ENCODE measurements at regions not wholly inside any gene's neighbourhood (a gene's known extent, or its start where the extent isn't known, plus 50 kb on each side); places are given as distances from the start of the nearest gene placed in this dataset.

GRCh38 chr4:10239982-10240654 is 123.5 kb upstream of the WDR1 start:
- Histone ChIP-seq H3K36me3 (no peaks in the 10 kb centered on the region), H3K27me3 (replicated peaks in 1 of 7) (no peaks in the 10 kb centered on the region), H3K4me1 (no peaks in the 10 kb centered on the region), H3K9me3 (no peaks in the 10 kb centered on the region), H3K4me3 (no peak overlapping the region), H3K27ac (no peak overlapping the region)
- intact Hi-C loops (cut with DNase I; ENCODE audit: low total_unique reads) = no loop called here
- no peak for DNase-seq
- TF ChIP-seq POLR2AphosphoS5 (IDR thresholded peaks at IDR 0.05) (no peak), CTCF (IDR thresholded peaks at IDR 0.05 in 8 of 11, conservative IDR thresholded peaks at IDR 0.05 in 3 of 11) (no peak), POLR2A (IDR thresholded peaks at IDR 0.05) (no peak)
- WGBS, 5 donors = 70 to 87% (median 84%) methylated on average over 7 of the region's 7 CpGs

DNA sequence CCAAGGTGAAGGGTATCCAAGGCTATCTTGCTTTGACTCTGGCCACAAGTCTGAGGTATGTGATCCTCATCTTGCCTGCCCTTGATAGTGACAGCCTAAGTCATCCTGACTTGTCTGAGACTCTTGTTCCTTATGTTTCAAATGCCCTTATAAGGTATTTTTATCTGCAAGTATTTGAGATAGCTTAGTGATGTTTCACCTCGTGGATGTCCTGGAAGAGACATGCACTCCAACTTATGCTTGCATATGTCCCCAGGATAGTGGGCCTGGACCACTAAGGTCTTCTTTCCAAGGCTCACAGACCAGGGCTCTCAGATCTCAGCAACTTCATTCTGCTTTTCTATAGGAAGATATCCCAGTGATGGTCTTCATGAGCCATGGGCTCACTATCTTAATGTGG is 120.5 kb upstream of the WDR1 start:
- 58 to 85% (median 72%) methylated on average over 1 of the region's 1 CpG for WGBS, 5 donors
- no peaks in the 10 kb centered on the region for H3K36me3 ChIP-seq
- TF ChIP-seq POLR2A (IDR thresholded peaks at IDR 0.05) (no peak), CTCF (IDR thresholded peaks at IDR 0.05 in 8 of 11, conservative IDR thresholded peaks at IDR 0.05 in 3 of 11) (no peak), POLR2AphosphoS5 (IDR thresholded peaks at IDR 0.05) (no peak)
- H3K4me1 ChIP-seq = no peaks in the 10 kb centered on the region
- no peak for DNase-seq
- no peaks in the 10 kb centered on the region for H3K9me3 ChIP-seq
- no peak overlapping the region for H3K4me3 ChIP-seq
- intact Hi-C loops (cut with DNase I; ENCODE audit: low total_unique reads) = no loop called here
- peaks cover 0 to 5% (median 0%) of the 10 kb centered on the region in 7 donors for H3K27me3 ChIP-seq (replicated peaks in 1 of 7)
- no peak overlapping the region for H3K27ac ChIP-seq

DNA sequence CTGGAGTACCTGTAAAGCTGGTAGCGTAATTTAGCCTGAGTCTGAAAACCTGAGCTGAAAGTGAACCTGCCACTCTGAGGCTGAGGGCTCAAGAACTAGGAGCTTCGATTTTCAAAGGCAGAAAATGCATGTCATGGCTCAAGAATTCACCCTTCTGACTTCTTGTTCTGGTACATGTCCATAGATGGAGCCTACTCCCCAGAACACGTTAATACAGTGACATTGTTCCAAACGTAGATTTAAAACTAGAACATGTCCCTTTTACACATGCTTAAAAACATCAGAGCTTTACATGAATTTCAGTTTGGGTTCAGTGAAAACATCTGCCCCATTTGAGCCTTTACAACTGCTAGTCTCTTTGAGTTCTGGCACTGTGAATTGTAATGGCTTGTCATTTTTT is 115.5 kb upstream of the WDR1 start:
- Histone ChIP-seq H3K4me1 (no peaks in the 10 kb centered on the region), H3K27me3 (replicated peaks in 1 of 7) (peaks cover 0 to 5% (median 0%) of the 10 kb centered on the region in 7 donors), H3K36me3 (no peaks in the 10 kb centered on the region), H3K27ac (no peak overlapping the region), H3K9me3 (no peaks in the 10 kb centered on the region), H3K4me3 (no peak overlapping the region)
- DNase-seq = no peak
- intact Hi-C loops (cut with DNase I; ENCODE audit: low total_unique reads) = no loop called here
- 69 to 90% (median 77%) methylated on average over 2 to 4 of the region's 4 CpGs for WGBS, 5 donors
- TF ChIP-seq POLR2A (IDR thresholded peaks at IDR 0.05) (no peak), CTCF (IDR thresholded peaks at IDR 0.05 in 8 of 11, conservative IDR thresholded peaks at IDR 0.05 in 3 of 11) (no peak), POLR2AphosphoS5 (IDR thresholded peaks at IDR 0.05) (no peak)

- Histone ChIP-seq H3K4me1 (no peaks in the 10 kb centered on the region), H3K4me3 (no peak overlapping the region), H3K27ac (no peak overlapping the region), H3K36me3 (no peaks in the 10 kb centered on the region), H3K9me3 (no peaks in the 10 kb centered on the region), H3K27me3 (replicated peaks in 1 of 7) (no peaks in the 10 kb centered on the region)
- no peak for DNase-seq
- 74 to 93% (median 82%) methylated on average over 3 of the region's 3 CpGs for WGBS, 5 donors
- intact Hi-C loops (cut with DNase I; ENCODE audit: low total_unique reads) = no loop called here
- TF ChIP-seq CTCF (IDR thresholded peaks at IDR 0.05 in 8 of 11, conservative IDR thresholded peaks at IDR 0.05 in 3 of 11) (no peak), POLR2A (IDR thresholded peaks at IDR 0.05) (no peak), POLR2AphosphoS5 (IDR thresholded peaks at IDR 0.05) (no peak)
Observed at GRCh38 chr4:10226756-10227155, 110.2 kb upstream of the WDR1 start.

All from spleen (tissue), 11 donors.